Neural cell (in vitro differentiated cells): ENCODE measurements at regions not wholly inside any gene's neighbourhood (a gene's known extent, or its start where the extent isn't known, plus 50 kb on each side); places are given as distances from the start of the nearest gene placed in this dataset.

ENCODE experiments used
- EP300 ChIP-seq: fragments of 450-650 bp; conservative IDR thresholded peaks from 2 replicates; pipeline ENCODE4 v1.6.1; 2014; ENCODE audit warnings: antibody characterized with exemption, mild to moderate bottlenecking, moderate library complexity; ENCODE audit not compliant: poor library complexity, severe bottlenecking
- EZH2 ChIP-seq: fragments of 200-600, 300-800 bp; shearing (Covaris generic), sonication (generic); IDR thresholded peaks from 2 replicates; pipeline ENCODE4 v1.6.1; 2014; ENCODE audit warnings: antibody characterized with exemption, low read length, borderline replicate concordance, mild to moderate bottlenecking; ENCODE audit not compliant: insufficient read depth, poor library complexity, severe bottlenecking
- MXI1 ChIP-seq: fragments of 450-650 bp; conservative IDR thresholded peaks from 2 replicates; pipeline ENCODE4 v1.6.1; 2014; ENCODE audit warnings: antibody characterized with exemption, mild to moderate bottlenecking; ENCODE audit not compliant: poor library complexity, severe bottlenecking
- POLR2AphosphoS5 ChIP-seq: IDR thresholded peaks from 2 replicates; pipeline ENCODE4 v1.6.1; 2012
- RAD21 ChIP-seq: fragments of 450-650 bp; conservative IDR thresholded peaks from 2 replicates; pipeline ENCODE4 v1.6.1; 2014; ENCODE audit warnings: antibody characterized with exemption, mild to moderate bottlenecking, moderate library complexity
- TAF1 ChIP-seq: IDR thresholded peaks from 2 replicates; pipeline ENCODE4 v1.6.1; 2012; ENCODE audit warnings: low read depth
- TF ChIP-seq, protein P1 (sequence below): fragments of 450-650 bp; IDR thresholded peaks from 2 replicates; pipeline ENCODE4 v1.5.1; 2014; ENCODE audit warnings: antibody characterized with exemption, mild to moderate bottlenecking, moderate library complexity; ENCODE audit not compliant: poor library complexity, severe bottlenecking

DNA sequence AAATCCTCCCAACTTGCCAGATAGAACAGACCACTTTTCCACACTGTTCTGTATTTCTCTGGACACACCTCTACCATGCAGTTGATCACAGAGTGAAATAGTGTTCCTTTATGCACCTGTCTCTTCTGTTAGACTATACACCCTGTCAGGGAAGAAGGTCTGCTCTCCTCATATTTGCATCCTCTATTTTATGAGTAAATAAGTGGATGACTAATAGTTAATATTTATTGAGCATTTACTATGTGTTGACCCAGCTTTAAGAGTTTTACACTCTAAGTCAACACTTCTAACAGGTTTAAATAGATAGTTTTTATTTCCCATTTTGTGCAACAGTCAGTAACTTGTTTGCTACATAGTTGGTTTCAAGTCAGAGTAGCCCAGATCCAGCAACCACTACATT lies 452.8 kb upstream of the MPDZ start:
- TF ChIP-seq, protein P1, sequence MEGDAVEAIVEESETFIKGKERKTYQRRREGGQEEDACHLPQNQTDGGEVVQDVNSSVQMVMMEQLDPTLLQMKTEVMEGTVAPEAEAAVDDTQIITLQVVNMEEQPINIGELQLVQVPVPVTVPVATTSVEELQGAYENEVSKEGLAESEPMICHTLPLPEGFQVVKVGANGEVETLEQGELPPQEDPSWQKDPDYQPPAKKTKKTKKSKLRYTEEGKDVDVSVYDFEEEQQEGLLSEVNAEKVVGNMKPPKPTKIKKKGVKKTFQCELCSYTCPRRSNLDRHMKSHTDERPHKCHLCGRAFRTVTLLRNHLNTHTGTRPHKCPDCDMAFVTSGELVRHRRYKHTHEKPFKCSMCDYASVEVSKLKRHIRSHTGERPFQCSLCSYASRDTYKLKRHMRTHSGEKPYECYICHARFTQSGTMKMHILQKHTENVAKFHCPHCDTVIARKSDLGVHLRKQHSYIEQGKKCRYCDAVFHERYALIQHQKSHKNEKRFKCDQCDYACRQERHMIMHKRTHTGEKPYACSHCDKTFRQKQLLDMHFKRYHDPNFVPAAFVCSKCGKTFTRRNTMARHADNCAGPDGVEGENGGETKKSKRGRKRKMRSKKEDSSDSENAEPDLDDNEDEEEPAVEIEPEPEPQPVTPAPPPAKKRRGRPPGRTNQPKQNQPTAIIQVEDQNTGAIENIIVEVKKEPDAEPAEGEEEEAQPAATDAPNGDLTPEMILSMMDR: no peak
- TF ChIP-seq POLR2AphosphoS5 (no peak), RAD21 (no peak), EP300 (no peak), EZH2 (no peak), TAF1 (no peak), MXI1 (no peak)
